HepG2 (cell line): ENCODE measurements at regions not wholly inside any gene's neighbourhood (a gene's known extent, or its start where the extent isn't known, plus 50 kb on each side); places are given as distances from the start of the nearest gene placed in this dataset.

Source experiments
- NR3C1 ChIP-seq: sonication (generic); formaldehyde crosslinking; IDR thresholded peaks from 2 replicates; pipeline ENCODE4 v1.4.0; 2020; ENCODE audit warnings: missing genetic modification reagents
- TF ChIP-seq, protein P1 (sequence below): sonication (generic); formaldehyde crosslinking; IDR thresholded peaks from 2 replicates; pipeline ENCODE4 v1.4.0; 2020; ENCODE audit warnings: mild to moderate bottlenecking, missing genetic modification reagents

GRCh38 chr7:42774436-42774835 lies 137.4 kb downstream of the C7orf25 start:
- TF ChIP-seq, protein P1, sequence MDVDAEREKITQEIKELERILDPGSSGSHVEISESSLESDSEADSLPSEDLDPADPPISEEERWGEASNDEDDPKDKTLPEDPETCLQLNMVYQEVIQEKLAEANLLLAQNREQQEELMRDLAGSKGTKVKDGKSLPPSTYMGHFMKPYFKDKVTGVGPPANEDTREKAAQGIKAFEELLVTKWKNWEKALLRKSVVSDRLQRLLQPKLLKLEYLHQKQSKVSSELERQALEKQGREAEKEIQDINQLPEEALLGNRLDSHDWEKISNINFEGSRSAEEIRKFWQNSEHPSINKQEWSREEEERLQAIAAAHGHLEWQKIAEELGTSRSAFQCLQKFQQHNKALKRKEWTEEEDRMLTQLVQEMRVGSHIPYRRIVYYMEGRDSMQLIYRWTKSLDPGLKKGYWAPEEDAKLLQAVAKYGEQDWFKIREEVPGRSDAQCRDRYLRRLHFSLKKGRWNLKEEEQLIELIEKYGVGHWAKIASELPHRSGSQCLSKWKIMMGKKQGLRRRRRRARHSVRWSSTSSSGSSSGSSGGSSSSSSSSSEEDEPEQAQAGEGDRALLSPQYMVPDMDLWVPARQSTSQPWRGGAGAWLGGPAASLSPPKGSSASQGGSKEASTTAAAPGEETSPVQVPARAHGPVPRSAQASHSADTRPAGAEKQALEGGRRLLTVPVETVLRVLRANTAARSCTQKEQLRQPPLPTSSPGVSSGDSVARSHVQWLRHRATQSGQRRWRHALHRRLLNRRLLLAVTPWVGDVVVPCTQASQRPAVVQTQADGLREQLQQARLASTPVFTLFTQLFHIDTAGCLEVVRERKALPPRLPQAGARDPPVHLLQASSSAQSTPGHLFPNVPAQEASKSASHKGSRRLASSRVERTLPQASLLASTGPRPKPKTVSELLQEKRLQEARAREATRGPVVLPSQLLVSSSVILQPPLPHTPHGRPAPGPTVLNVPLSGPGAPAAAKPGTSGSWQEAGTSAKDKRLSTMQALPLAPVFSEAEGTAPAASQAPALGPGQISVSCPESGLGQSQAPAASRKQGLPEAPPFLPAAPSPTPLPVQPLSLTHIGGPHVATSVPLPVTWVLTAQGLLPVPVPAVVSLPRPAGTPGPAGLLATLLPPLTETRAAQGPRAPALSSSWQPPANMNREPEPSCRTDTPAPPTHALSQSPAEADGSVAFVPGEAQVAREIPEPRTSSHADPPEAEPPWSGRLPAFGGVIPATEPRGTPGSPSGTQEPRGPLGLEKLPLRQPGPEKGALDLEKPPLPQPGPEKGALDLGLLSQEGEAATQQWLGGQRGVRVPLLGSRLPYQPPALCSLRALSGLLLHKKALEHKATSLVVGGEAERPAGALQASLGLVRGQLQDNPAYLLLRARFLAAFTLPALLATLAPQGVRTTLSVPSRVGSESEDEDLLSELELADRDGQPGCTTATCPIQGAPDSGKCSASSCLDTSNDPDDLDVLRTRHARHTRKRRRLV (CRISPR knock-in tag): no peak
- TF ChIP-seq NR3C1: no peak
